SK-N-SH (cell line): ENCODE measurements at regions not wholly inside any gene's neighbourhood (a gene's known extent, or its start where the extent isn't known, plus 50 kb on each side); places are given as distances from the start of the nearest gene placed in this dataset.

Experiments used
- CHD2 ChIP-seq: fragments of 150-350 bp; IDR thresholded peaks from 2 replicates; pipeline ENCODE4 v1.6.1; 2018; ENCODE audit warnings: low read length; ENCODE audit not compliant: partially characterized antibody
- CTCF ChIP-seq: fragments of 200-600 bp; sonication (generic); IDR thresholded peaks from 2 replicates; pipeline ENCODE4 v1.6.1; 2017; ENCODE audit warnings: antibody characterized with exemption, mild to moderate bottlenecking, moderate library complexity
- MXI1 ChIP-seq: IDR thresholded peaks from 2 replicates; pipeline ENCODE4 v1.6.1; 2012; ENCODE audit warnings: mild to moderate bottlenecking, low read depth, low read length, improper control_type of control experiment
- POLR2AphosphoS5 ChIP-seq: IDR thresholded peaks from 2 replicates; pipeline ENCODE4 v1.6.1; 2012; ENCODE audit warnings: low read depth, low read length
- RAD21 ChIP-seq: IDR thresholded peaks from 2 replicates; pipeline ENCODE4 v1.6.1; 2012; ENCODE audit warnings: mild to moderate bottlenecking, low read length
- REST ChIP-seq: IDR thresholded peaks from 2 replicates; pipeline ENCODE4 v1.6.1; 2012; ENCODE audit warnings: mild to moderate bottlenecking, low read depth, low read length, moderate library complexity
- YY1 ChIP-seq: IDR thresholded peaks from 2 replicates; pipeline ENCODE4 v1.4.0; 2012; ENCODE audit warnings: low read depth, mild to moderate bottlenecking

GRCh38 chr1:121483961-121484424 lies 299.2 kb downstream of the SRGAP2C start:
- TF ChIP-seq MXI1 = no peak
- TF ChIP-seq CTCF = no peak
- TF ChIP-seq CHD2 = no peak
- TF ChIP-seq RAD21 = no peak
- no peak for TF ChIP-seq POLR2AphosphoS5
- no peak for TF ChIP-seq REST
- no peak for TF ChIP-seq YY1
